LNCaP clone FGC (cell line): ENCODE measurements at regions not wholly inside any gene's neighbourhood (a gene's known extent, or its start where the extent isn't known, plus 50 kb on each side); places are given as distances from the start of the nearest gene placed in this dataset.

ENCODE experiments used
- DNase-seq: peaks from one replicate; pipeline ENCODE4 v3.0.0-alpha.2; 2011; ENCODE audit warnings: low read depth
- H3K4me3 ChIP-seq: 2 replicates; pipeline ENCODE4 v1.5.1; 2011; ENCODE audit warnings: mild to moderate bottlenecking, low read depth, low read length, control low read depth
- CTCF ChIP-seq: IDR thresholded peaks from 2 replicates; pipeline ENCODE4 v1.5.1; 2012; ENCODE audit warnings: mild to moderate bottlenecking; ENCODE audit not compliant: control insufficient read depth, insufficient read depth; ENCODE audit errors: extremely low read depth

GRCh38 chr3:79846148-79846933 lies 78.5 kb upstream of the ROBO1 start:
- TF ChIP-seq CTCF, result peak; percentile 49

GRCh38 chr3:79845546-79845945 lies 77.7 kb upstream of the ROBO1 start:
- H3K4me3 ChIP-seq, result no peak overlapping the region
- TF ChIP-seq CTCF, result no peak
- DNase-seq, result no peak

More at GRCh38 chr3:79846148-79846933, 78.5 kb upstream of the ROBO1 start:
- no peak for DNase-seq
- H3K4me3 ChIP-seq, result no peak overlapping the region

- TF ChIP-seq CTCF, result no peak
- DNase-seq, result no peak
- no peak overlapping the region for H3K4me3 ChIP-seq
These were observed 76.4 kb upstream of the ROBO1 start for GRCh38 chr3:79844176-79844575.

GRCh38 chr3:79843180-79843579 lies 75.4 kb upstream of the ROBO1 start:
- no peak for DNase-seq
- H3K4me3 ChIP-seq, result no peak overlapping the region
- TF ChIP-seq CTCF, result no peak

GRCh38 chr3:79835701-79836100 lies 67.9 kb upstream of the ROBO1 start:
- no peak for TF ChIP-seq CTCF
- DNase-seq, result no peak
- H3K4me3 ChIP-seq, result no peak overlapping the region

- no peak for DNase-seq
- no peak for TF ChIP-seq CTCF
- H3K4me3 ChIP-seq, result no peak overlapping the region
These were observed 56.4 kb upstream of the ROBO1 start for GRCh38 chr3:79824166-79824565.

GRCh38 chr3:79822076-79822475 lies 54.3 kb upstream of the ROBO1 start:
- no peak overlapping the region for H3K4me3 ChIP-seq
- DNase-seq, result no peak
- no peak for TF ChIP-seq CTCF
